ENCODE measurements at regions not wholly inside any gene's neighbourhood (a gene's known extent, or its start where the extent isn't known, plus 50 kb on each side); places are given as distances from the start of the nearest gene placed in this dataset.

- TF ChIP-seq CTCF (IDR thresholded peaks at IDR 0.05; ENCODE audit: low read depth, low read length) = no peak
- no peaks in the 10 kb centered on the region for H3K9me3 ChIP-seq (ENCODE audit: severe bottlenecking)
- no peak overlapping the region for H3K27ac ChIP-seq
- no peaks in the 10 kb centered on the region for H3K36me3 ChIP-seq
- no peaks in the 10 kb centered on the region for H3K27me3 ChIP-seq (ENCODE audit: insufficient read depth, low read depth, severe bottlenecking)
- H3K4me3 ChIP-seq (ENCODE audit: low read depth, low read length) = no peak overlapping the region
- DNase-seq = no peak
Measured at GRCh38 chr1:219273088-219273686, 99.5 kb downstream of the LYPLAL1 start.

GRCh38 chr1:219271818-219272535 lies 98.3 kb downstream of the LYPLAL1 start:
- no peaks in the 10 kb centered on the region for H3K9me3 ChIP-seq (ENCODE audit: severe bottlenecking)
- H3K36me3 ChIP-seq = no peaks in the 10 kb centered on the region
- H3K27me3 ChIP-seq (ENCODE audit: insufficient read depth, low read depth, severe bottlenecking) = no peaks in the 10 kb centered on the region
- no peak for DNase-seq
- no peak overlapping the region for H3K4me3 ChIP-seq (ENCODE audit: low read depth, low read length)
- H3K27ac ChIP-seq = no peak overlapping the region
- TF ChIP-seq CTCF (IDR thresholded peaks at IDR 0.05; ENCODE audit: low read depth, low read length) = no peak

GRCh38 chr1:219269171-219269570 lies 95.5 kb downstream of the LYPLAL1 start:
- no peak for DNase-seq
- no peaks in the 10 kb centered on the region for H3K36me3 ChIP-seq
- H3K9me3 ChIP-seq (ENCODE audit: severe bottlenecking) = no peaks in the 10 kb centered on the region
- TF ChIP-seq CTCF (IDR thresholded peaks at IDR 0.05; ENCODE audit: low read depth, low read length) = no peak
- H3K27me3 ChIP-seq (ENCODE audit: insufficient read depth, low read depth, severe bottlenecking) = no peaks in the 10 kb centered on the region
- no peak overlapping the region for H3K4me3 ChIP-seq (ENCODE audit: low read depth, low read length)
- no peak overlapping the region for H3K27ac ChIP-seq

GRCh38 chr1:219266524-219266923 lies 92.8 kb downstream of the LYPLAL1 start:
- no peak overlapping the region for H3K27ac ChIP-seq
- H3K4me3 ChIP-seq (ENCODE audit: low read depth, low read length) = no peak overlapping the region
- no peak for DNase-seq
- no peaks in the 10 kb centered on the region for H3K36me3 ChIP-seq
- no peaks in the 10 kb centered on the region for H3K9me3 ChIP-seq (ENCODE audit: severe bottlenecking)
- no peaks in the 10 kb centered on the region for H3K27me3 ChIP-seq (ENCODE audit: insufficient read depth, low read depth, severe bottlenecking)
- no peak for TF ChIP-seq CTCF (IDR thresholded peaks at IDR 0.05; ENCODE audit: low read depth, low read length)

GRCh38 chr1:219265026-219265515 lies 91.4 kb downstream of the LYPLAL1 start:
- DNase-seq = no peak
- peaks cover 3% of the 10 kb centered on the region for H3K9me3 ChIP-seq (ENCODE audit: severe bottlenecking)
- TF ChIP-seq CTCF (IDR thresholded peaks at IDR 0.05; ENCODE audit: low read depth, low read length) = no peak
- no peak overlapping the region for H3K27ac ChIP-seq
- H3K36me3 ChIP-seq = no peaks in the 10 kb centered on the region
- H3K27me3 ChIP-seq (ENCODE audit: insufficient read depth, low read depth, severe bottlenecking) = no peaks in the 10 kb centered on the region
- no peak overlapping the region for H3K4me3 ChIP-seq (ENCODE audit: low read depth, low read length)

All from WERI-Rb-1 (cell line).